Mesendoderm (in vitro differentiated cells): ENCODE measurements at regions not wholly inside any gene's neighbourhood (a gene's known extent, or its start where the extent isn't known, plus 50 kb on each side); places are given as distances from the start of the nearest gene placed in this dataset.
A peak's percentile ranks its signal among the peaks of the same experiment; 100 is the strongest.

Experiments
- DNase-seq: peaks from one replicate; pipeline ENCODE4 v3.0.0; 2013
- H2AK5ac ChIP-seq: 2 replicates; pipeline ENCODE4 v1.6.1; 2013; ENCODE audit warnings: low read length, inconsistent platforms
- H2BK120ac ChIP-seq: 2 replicates; pipeline ENCODE4 v1.6.1; 2013; ENCODE audit warnings: low read depth, mild to moderate bottlenecking, low read length, moderate library complexity, mixed read lengths
- H2BK15ac ChIP-seq: replicated peaks from 2 replicates; pipeline ENCODE4 v1.6.1; 2013; ENCODE audit warnings: low read depth, mild to moderate bottlenecking, moderate library complexity
- H2BK5ac ChIP-seq: 2 replicates; pipeline ENCODE4 v1.6.1; 2013; ENCODE audit warnings: low read length, inconsistent platforms
- H3K18ac ChIP-seq: 2 replicates; pipeline ENCODE4 v1.6.1; 2013; ENCODE audit warnings: mild to moderate bottlenecking, low read length, mixed read lengths
- H3K23ac ChIP-seq: one replicate; pipeline ENCODE4 v1.6.1; 2013; ENCODE audit warnings: low read length
- H3K27ac ChIP-seq: 2 replicates; pipeline ENCODE4 v1.5.1; 2013; ENCODE audit warnings: low read depth, mild to moderate bottlenecking, inconsistent platforms, low read length, moderate library complexity
- H3K27me3 ChIP-seq: 2 replicates; pipeline ENCODE4 v1.6.1; 2013; ENCODE audit warnings: low read length, control low read depth, mild to moderate bottlenecking, inconsistent platforms; ENCODE audit not compliant: insufficient read depth, poor library complexity
- H3K36me3 ChIP-seq: 2 replicates; pipeline ENCODE4 v1.6.1; 2013; ENCODE audit warnings: low read length, inconsistent platforms; ENCODE audit not compliant: control insufficient read depth, insufficient read depth
- H3K4ac ChIP-seq: one replicate; pipeline ENCODE4 v1.6.1; 2013; ENCODE audit warnings: low read depth, mild to moderate bottlenecking, low read length, moderate library complexity
- H3K4me1 ChIP-seq: 2 replicates; pipeline ENCODE4 v1.6.1; 2013; ENCODE audit warnings: low read depth, low read length, inconsistent platforms; ENCODE audit not compliant: control insufficient read depth
- H3K4me2 ChIP-seq: 2 replicates; pipeline ENCODE4 v1.6.1; 2013; ENCODE audit warnings: low read length
- H3K4me3 ChIP-seq: 2 replicates; pipeline ENCODE4 v1.5.1; 2013; ENCODE audit warnings: mild to moderate bottlenecking, low read length
- H3K56ac ChIP-seq: one replicate; pipeline ENCODE4 v1.6.1; 2013; ENCODE audit warnings: low read length
- H3K79me1 ChIP-seq: 2 replicates; pipeline ENCODE4 v1.6.1; 2013; ENCODE audit warnings: low read length, inconsistent platforms
- H3K79me2 ChIP-seq: 2 replicates; pipeline ENCODE4 v1.6.1; 2013; ENCODE audit warnings: mild to moderate bottlenecking, low read length; ENCODE audit not compliant: control insufficient read depth, insufficient read depth
- H3K9ac ChIP-seq: 2 replicates; pipeline ENCODE4 v1.6.1; 2013; ENCODE audit warnings: low read length, inconsistent platforms
- H4K5ac ChIP-seq: one replicate; pipeline ENCODE4 v1.6.1; 2013; ENCODE audit warnings: low read length
- H4K8ac ChIP-seq: one replicate; pipeline ENCODE4 v1.6.1; 2013; ENCODE audit warnings: low read depth, mild to moderate bottlenecking, control low read depth, low read length, moderate library complexity
- WGBS: extraction: QIAGEN DNeasy Blood & Tissue Kit; methylation state at CpG from one replicate; pipeline ENCODE4 v1.1.7; 2013; ENCODE audit warnings: low lambda C conversion rate, missing lambda C conversion rate; ENCODE audit not compliant: insufficient coverage; ENCODE audit errors: extremely low coverage; 5-methylcytosine and 5-hydroxymethylcytosine counted together

GRCh38 chr1:218971156-218971555 is 202.5 kb upstream of the LYPLAL1 start:
- H2AK5ac ChIP-seq = no peak overlapping the region
- WGBS = no CpG with 5 or more reads among the region's 1 CpG
- H3K18ac ChIP-seq = no peak overlapping the region
- no peak overlapping the region for H3K56ac ChIP-seq
- H3K79me2 ChIP-seq = no peaks in the 10 kb centered on the region
- no peak for DNase-seq
- no peak overlapping the region for H4K5ac ChIP-seq
- no peaks in the 10 kb centered on the region for H3K4me1 ChIP-seq
- H3K9ac ChIP-seq = no peak overlapping the region
- no peak overlapping the region for H3K23ac ChIP-seq
- H3K4me2 ChIP-seq = no peak overlapping the region
- H3K4ac ChIP-seq = no peak overlapping the region
- no peaks in the 10 kb centered on the region for H3K36me3 ChIP-seq
- H2BK5ac ChIP-seq = no peak overlapping the region
- H3K27me3 ChIP-seq = no peaks in the 10 kb centered on the region
- no peaks in the 10 kb centered on the region for H3K79me1 ChIP-seq
- H2BK15ac ChIP-seq = no peak overlapping the region
- no peak overlapping the region for H3K4me3 ChIP-seq
- no peak overlapping the region for H4K8ac ChIP-seq
- H2BK120ac ChIP-seq = no peak overlapping the region
- H3K27ac ChIP-seq = no peak overlapping the region

- H3K36me3 ChIP-seq = no peaks in the 10 kb centered on the region
- no peak overlapping the region for H4K8ac ChIP-seq
- no peak overlapping the region for H3K23ac ChIP-seq
- no peaks in the 10 kb centered on the region for H3K4me1 ChIP-seq
- H3K4ac ChIP-seq = no peak overlapping the region
- no peak overlapping the region for H3K18ac ChIP-seq
- no peak overlapping the region for H3K9ac ChIP-seq
- no peak overlapping the region for H2BK5ac ChIP-seq
- H3K79me2 ChIP-seq = no peaks in the 10 kb centered on the region
- no peaks in the 10 kb centered on the region for H3K79me1 ChIP-seq
- no peak overlapping the region for H3K56ac ChIP-seq
- H3K4me3 ChIP-seq = no peak overlapping the region
- H2BK120ac ChIP-seq = no peak overlapping the region
- H4K5ac ChIP-seq = no peak overlapping the region
- H3K4me2 ChIP-seq = no peak overlapping the region
- H2BK15ac ChIP-seq = no peak overlapping the region
- H3K27ac ChIP-seq = no peak overlapping the region
- no peak for DNase-seq
- no peaks in the 10 kb centered on the region for H3K27me3 ChIP-seq
- whole genome bisulfite sequencing = no CpG with 5 or more reads among the region's 2 CpGs
- H2AK5ac ChIP-seq = no peak overlapping the region
Measured at GRCh38 chr1:218980881-218981280, 192.8 kb upstream of the LYPLAL1 start.

- WGBS = no CpG with 5 or more reads among the region's 6 CpGs
- no peaks in the 10 kb centered on the region for H3K79me2 ChIP-seq
- H2BK5ac ChIP-seq = no peak overlapping the region
- no peak overlapping the region for H3K4ac ChIP-seq
- H2BK120ac ChIP-seq = no peak overlapping the region
- H2AK5ac ChIP-seq = no peak overlapping the region
- H3K27ac ChIP-seq = no peak overlapping the region
- no peak overlapping the region for H4K5ac ChIP-seq
- H3K4me1 ChIP-seq = no peaks in the 10 kb centered on the region
- no peak overlapping the region for H3K56ac ChIP-seq
- DNase-seq = no peak
- no peak overlapping the region for H3K4me3 ChIP-seq
- H3K18ac ChIP-seq = no peak overlapping the region
- no peaks in the 10 kb centered on the region for H3K36me3 ChIP-seq
- H3K79me1 ChIP-seq = no peaks in the 10 kb centered on the region
- H2BK15ac ChIP-seq = no peak overlapping the region
- no peak overlapping the region for H3K4me2 ChIP-seq
- H3K9ac ChIP-seq = no peak overlapping the region
- H3K27me3 ChIP-seq = no peaks in the 10 kb centered on the region
- no peak overlapping the region for H3K23ac ChIP-seq
- no peak overlapping the region for H4K8ac ChIP-seq
Measured at GRCh38 chr1:218982482-218982881, 191.2 kb upstream of the LYPLAL1 start.

- WGBS = no CpG with 5 or more reads among the region's 9 CpGs
- Histone ChIP-seq H4K5ac (no peak overlapping the region), H2BK15ac (no peak overlapping the region), H2BK120ac (no peak overlapping the region), H3K56ac (no peak overlapping the region), H3K79me1 (no peaks in the 10 kb centered on the region), H3K27me3 (no peaks in the 10 kb centered on the region), H3K23ac (no peak overlapping the region), H2AK5ac (no peak overlapping the region), H3K18ac (no peak overlapping the region), H3K4me3 (no peak overlapping the region), H2BK5ac (no peak overlapping the region), H3K27ac (no peak overlapping the region), H3K9ac (no peak overlapping the region), H3K36me3 (no peaks in the 10 kb centered on the region), H3K4me1 (no peaks in the 10 kb centered on the region), H4K8ac (no peak overlapping the region), H3K4me2 (no peak overlapping the region), H3K4ac (no peak overlapping the region), H3K79me2 (no peaks in the 10 kb centered on the region)
- no peak for DNase-seq
Measured at GRCh38 chr1:218983433-218983832, 190.2 kb upstream of the LYPLAL1 start.

- Histone ChIP-seq H2BK15ac (no peak overlapping the region), H3K36me3 (no peaks in the 10 kb centered on the region), H2BK120ac (no peak overlapping the region), H3K79me2 (no peaks in the 10 kb centered on the region), H2AK5ac (no peak overlapping the region), H3K23ac (no peak overlapping the region), H3K4me3 (no peak overlapping the region), H3K27me3 (no peaks in the 10 kb centered on the region), H3K9ac (no peak overlapping the region), H3K56ac (no peak overlapping the region), H3K79me1 (no peaks in the 10 kb centered on the region), H3K4ac (no peak overlapping the region), H2BK5ac (no peak overlapping the region), H4K8ac (no peak overlapping the region), H3K4me2 (no peak overlapping the region), H3K18ac (no peak overlapping the region), H3K4me1 (no peaks in the 10 kb centered on the region), H4K5ac (no peak overlapping the region), H3K27ac (no peak overlapping the region)
- WGBS = no CpG with 5 or more reads among the region's 4 CpGs
- peak; percentile 54 for DNase-seq
Measured at GRCh38 chr1:218983848-218984247, 189.8 kb upstream of the LYPLAL1 start.

- no peak overlapping the region for H2BK5ac ChIP-seq
- H3K27me3 ChIP-seq = no peaks in the 10 kb centered on the region
- H3K18ac ChIP-seq = no peak overlapping the region
- no peaks in the 10 kb centered on the region for H3K79me1 ChIP-seq
- no peak overlapping the region for H3K4me2 ChIP-seq
- no peak overlapping the region for H3K23ac ChIP-seq
- no peak for DNase-seq
- no peak overlapping the region for H3K4ac ChIP-seq
- H3K9ac ChIP-seq = no peak overlapping the region
- H2BK15ac ChIP-seq = no peak overlapping the region
- H2AK5ac ChIP-seq = no peak overlapping the region
- no peak overlapping the region for H3K56ac ChIP-seq
- no peak overlapping the region for H3K4me3 ChIP-seq
- H3K79me2 ChIP-seq = no peaks in the 10 kb centered on the region
- no peak overlapping the region for H4K8ac ChIP-seq
- no peak overlapping the region for H3K27ac ChIP-seq
- H3K4me1 ChIP-seq = no peaks in the 10 kb centered on the region
- no peaks in the 10 kb centered on the region for H3K36me3 ChIP-seq
- H2BK120ac ChIP-seq = no peak overlapping the region
- no peak overlapping the region for H4K5ac ChIP-seq
- WGBS = no CpG with 5 or more reads among the region's 2 CpGs
Measured at GRCh38 chr1:218985424-218985984, 188.2 kb upstream of the LYPLAL1 start.
